GM13977 (cell line): ENCODE measurements at regions not wholly inside any gene's neighbourhood (a gene's known extent, or its start where the extent isn't known, plus 50 kb on each side); places are given as distances from the start of the nearest gene placed in this dataset.

Experiments used
- DNase-seq: peaks from one replicate; pipeline ENCODE4 v3.0.0; 2012; ENCODE audit warnings: low spot score
- in situ Hi-C: fragments of 300-500 bp; cut with MboI; formaldehyde crosslinking; loops from one replicate; pipeline ENCODE4 v1.12.0; 2022; ENCODE audit warnings: low sequenced_read_pairs, low pct_unique_long_range_greater_than_20kb, mixed read lengths, inconsistent platforms; ENCODE audit not compliant: unreplicated experiment
- TF ChIP-seq, protein P1 (sequence below): IDR thresholded peaks from 2 replicates; pipeline ENCODE4 v1.5.1; 2012; ENCODE audit warnings: mild to moderate bottlenecking, control low read depth; ENCODE audit not compliant: insufficient read depth; ENCODE audit errors: extremely low read depth, missing control alignments

DNA sequence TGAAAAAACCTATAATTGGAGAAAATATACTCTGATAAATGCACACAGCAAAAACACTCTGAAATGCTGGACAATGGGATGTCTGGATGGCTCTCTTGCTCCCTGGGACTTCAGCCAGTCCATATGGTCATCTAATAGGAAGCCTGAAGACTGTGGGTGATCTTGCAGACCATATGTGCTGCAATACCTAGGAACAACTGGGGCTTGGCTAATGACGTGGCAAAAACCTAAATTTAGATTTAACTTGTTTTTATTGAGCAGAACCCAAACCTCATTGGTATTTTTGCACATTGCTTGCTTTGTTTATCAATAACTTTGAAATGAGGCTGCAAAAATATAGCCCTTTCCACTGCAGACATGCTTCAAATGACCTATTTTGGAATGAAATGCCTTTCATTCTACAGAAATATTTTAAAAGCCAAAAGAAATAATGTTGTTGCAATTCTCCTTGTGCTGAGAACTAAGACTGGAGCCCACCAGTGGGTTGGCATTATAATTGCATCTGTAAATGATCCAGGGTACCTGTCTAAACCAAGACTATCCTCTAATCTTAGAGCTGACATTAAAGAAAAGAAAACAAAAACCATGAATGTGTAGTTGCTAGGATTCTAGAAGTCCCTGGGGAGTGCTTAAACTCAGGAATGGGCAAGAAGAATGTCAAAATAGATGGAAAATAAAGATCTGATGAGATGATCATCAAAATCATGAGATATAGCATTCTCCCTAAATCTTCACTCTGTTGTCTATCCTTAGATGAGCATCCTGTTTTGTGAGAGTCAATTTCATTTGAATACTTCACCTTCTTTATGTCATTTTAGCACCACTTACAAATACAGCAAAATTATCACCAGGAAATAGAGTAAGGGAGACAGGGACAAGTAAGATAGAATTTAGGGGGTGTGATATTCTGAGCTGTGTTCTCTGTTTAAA is 152.1 kb upstream of the RIMS1 start:
- in situ Hi-C loops = no loop called here
- DNase-seq = no peak
- TF ChIP-seq, protein P1, sequence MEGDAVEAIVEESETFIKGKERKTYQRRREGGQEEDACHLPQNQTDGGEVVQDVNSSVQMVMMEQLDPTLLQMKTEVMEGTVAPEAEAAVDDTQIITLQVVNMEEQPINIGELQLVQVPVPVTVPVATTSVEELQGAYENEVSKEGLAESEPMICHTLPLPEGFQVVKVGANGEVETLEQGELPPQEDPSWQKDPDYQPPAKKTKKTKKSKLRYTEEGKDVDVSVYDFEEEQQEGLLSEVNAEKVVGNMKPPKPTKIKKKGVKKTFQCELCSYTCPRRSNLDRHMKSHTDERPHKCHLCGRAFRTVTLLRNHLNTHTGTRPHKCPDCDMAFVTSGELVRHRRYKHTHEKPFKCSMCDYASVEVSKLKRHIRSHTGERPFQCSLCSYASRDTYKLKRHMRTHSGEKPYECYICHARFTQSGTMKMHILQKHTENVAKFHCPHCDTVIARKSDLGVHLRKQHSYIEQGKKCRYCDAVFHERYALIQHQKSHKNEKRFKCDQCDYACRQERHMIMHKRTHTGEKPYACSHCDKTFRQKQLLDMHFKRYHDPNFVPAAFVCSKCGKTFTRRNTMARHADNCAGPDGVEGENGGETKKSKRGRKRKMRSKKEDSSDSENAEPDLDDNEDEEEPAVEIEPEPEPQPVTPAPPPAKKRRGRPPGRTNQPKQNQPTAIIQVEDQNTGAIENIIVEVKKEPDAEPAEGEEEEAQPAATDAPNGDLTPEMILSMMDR = no peak

DNA sequence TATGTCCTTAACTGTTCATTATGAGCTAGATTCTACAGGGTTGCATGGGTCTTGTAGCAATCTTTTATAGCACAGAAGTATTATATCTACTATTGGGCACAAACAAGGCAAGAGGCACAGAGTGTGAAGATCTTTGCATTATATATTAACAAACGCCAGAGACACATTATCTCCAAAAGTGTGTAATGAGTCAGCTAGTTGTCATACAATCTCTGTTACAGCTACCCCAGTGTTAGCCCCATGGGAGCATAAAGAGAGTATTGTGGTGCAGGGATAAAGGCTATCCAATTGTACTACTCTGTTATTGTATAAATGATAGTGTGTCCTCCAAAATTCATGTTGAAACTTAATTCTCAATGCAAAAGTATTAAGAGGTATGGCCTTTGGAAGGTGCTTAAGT is 148.4 kb upstream of the RIMS1 start:
- TF ChIP-seq, protein P1 = no peak

DNA sequence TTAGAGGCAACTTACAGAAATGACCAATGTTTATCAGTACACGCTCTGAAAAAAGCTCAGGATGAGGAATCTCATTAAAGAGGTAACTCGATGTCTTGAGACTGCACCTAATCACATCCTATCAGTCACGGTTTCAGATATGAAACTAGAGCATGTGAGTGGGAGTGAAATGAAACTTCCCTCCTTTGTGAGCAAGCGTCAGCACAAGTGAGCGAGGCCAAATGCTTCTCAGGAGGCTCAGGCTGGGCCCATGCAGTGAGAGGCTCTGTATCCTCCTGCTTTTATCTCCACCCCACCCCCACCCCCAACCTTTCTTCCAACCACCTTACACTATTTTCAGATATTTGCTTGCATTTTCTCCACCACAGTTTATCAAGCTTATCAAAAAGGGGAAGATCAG is 140.8 kb upstream of the RIMS1 start:
- in situ Hi-C loops = no loop called here
- DNase-seq = no peak

More for the DNA sequence above, 148.4 kb upstream of the RIMS1 start:
- DNase-seq = no peak
- in situ Hi-C loops = no loop called here

DNA sequence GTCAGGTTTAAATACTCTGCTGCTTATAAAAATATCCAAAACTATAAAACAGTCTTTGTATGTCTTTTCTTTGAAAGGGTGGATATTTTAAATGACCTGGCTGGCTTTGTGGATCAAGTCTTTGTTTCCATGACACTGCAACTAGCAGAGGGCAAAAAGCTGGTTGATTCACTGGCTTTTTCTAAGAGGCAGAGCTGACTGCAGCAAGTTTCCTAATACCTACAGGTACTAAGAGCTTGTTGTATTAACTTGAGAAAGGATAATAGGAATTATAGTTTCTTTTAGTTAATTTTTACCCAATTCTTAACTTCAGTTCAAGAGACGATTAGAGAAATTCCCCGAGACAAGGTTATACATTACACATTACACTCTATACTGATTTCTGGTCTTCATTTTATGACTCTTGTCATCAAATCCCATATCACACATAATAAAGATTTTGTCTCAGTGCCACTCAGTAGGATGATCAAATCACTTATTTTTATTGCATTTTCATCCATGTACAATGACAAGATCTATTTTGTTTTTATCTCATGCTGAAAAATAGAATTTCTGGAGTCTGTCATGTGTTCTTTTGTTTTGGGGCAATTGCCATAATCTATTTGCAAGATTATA is 120.1 kb upstream of the RIMS1 start:
- TF ChIP-seq, protein P1 = no peak
- in situ Hi-C loops = no loop called here

More for the DNA sequence above, 140.8 kb upstream of the RIMS1 start:
- TF ChIP-seq, protein P1 = no peak

DNA sequence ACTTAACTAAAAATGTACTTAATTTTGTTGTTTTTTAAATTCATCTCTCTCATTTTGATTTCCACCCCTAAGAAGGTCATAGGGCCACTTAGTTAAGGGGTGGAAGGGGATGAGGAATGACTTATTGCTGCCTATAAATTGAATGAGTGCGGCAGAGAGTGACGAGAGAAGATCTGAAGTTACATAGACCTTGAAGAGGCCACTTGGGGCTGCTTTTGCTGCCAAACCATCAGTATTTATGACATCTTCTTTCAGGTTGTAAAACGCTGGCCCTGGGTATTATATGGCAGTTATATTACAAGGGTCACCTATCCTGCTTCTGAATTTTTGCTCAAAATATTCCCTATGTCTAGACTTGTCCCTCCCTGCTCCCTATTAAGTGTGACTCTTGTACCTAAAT is 119.6 kb upstream of the RIMS1 start:
- no peak for DNase-seq
- in situ Hi-C loops = no loop called here
- TF ChIP-seq, protein P1 = no peak

More for the DNA sequence above, 120.1 kb upstream of the RIMS1 start:
- no peak for DNase-seq

DNA sequence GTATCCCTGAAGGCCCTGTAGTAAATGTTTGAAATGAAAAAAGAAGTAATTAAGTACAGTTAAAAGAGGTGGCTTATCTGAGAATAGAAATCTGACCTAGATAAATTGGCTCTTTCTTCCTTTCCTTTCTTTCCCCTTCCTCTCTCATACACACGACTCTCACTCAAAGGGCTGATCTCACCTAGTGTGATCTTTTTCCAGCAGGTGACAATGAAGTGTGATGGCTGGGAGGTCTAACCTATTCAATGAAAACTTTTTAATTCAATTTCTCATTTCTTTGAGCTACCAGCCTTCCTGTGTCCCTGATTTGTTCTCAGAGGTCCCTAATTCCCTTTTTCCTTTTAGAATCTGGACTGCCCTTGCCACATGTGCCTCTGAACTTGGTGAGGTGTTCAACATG is 118.0 kb upstream of the RIMS1 start:
- TF ChIP-seq, protein P1 = no peak
- in situ Hi-C loops = no loop called here
- no peak for DNase-seq
